C4-2B (cell line): ENCODE measurements at regions not wholly inside any gene's neighbourhood (a gene's known extent, or its start where the extent isn't known, plus 50 kb on each side); places are given as distances from the start of the nearest gene placed in this dataset.

Experiments used
- ZFX ChIP-seq: fragments of 450-650 bp; IDR thresholded peaks from 2 replicates; pipeline ENCODE4 v1.6.1; 2017
- TF ChIP-seq, protein P1 (sequence below): fragments of 450-650 bp; conservative IDR thresholded peaks from 2 replicates; pipeline ENCODE4 v1.5.1; 2017; ENCODE audit warnings: mild to moderate bottlenecking

DNA sequence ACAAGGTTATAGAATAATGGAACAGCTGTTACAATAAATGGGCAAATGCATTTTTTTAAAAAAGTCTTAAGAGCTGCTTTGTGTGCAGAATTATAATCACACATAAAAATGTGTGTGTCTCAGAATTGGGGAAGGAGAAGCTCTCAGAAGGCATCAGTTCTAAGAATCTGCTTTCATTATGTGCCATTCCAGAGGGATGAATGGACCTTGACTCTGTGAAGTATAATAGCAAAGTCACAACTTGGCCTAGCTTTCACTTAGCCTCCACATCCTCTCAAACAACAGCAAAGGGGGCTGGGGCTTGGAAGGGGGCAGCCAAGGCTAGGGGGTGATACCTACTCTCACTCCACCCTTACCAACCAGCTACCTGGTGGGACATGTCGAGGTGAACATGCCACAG is 265.0 kb downstream of the CDC5L start:
- TF ChIP-seq, protein P1, sequence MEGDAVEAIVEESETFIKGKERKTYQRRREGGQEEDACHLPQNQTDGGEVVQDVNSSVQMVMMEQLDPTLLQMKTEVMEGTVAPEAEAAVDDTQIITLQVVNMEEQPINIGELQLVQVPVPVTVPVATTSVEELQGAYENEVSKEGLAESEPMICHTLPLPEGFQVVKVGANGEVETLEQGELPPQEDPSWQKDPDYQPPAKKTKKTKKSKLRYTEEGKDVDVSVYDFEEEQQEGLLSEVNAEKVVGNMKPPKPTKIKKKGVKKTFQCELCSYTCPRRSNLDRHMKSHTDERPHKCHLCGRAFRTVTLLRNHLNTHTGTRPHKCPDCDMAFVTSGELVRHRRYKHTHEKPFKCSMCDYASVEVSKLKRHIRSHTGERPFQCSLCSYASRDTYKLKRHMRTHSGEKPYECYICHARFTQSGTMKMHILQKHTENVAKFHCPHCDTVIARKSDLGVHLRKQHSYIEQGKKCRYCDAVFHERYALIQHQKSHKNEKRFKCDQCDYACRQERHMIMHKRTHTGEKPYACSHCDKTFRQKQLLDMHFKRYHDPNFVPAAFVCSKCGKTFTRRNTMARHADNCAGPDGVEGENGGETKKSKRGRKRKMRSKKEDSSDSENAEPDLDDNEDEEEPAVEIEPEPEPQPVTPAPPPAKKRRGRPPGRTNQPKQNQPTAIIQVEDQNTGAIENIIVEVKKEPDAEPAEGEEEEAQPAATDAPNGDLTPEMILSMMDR, result no peak
- no peak for TF ChIP-seq ZFX
